ENCODE measurements at regions not wholly inside any gene's neighbourhood (a gene's known extent, or its start where the extent isn't known, plus 50 kb on each side); places are given as distances from the start of the nearest gene placed in this dataset.

- TF ChIP-seq POLR2AphosphoS5 (IDR thresholded peaks at IDR 0.05; ENCODE audit: low read depth, low read length) (no peak), TCF7L2 (IDR thresholded peaks at IDR 0.05; ENCODE audit: low read depth, low read length) (no peak)
- Histone ChIP-seq H3K27me3 (ENCODE audit: control insufficient read depth, insufficient read depth, low read length) (no peaks in the 10 kb centered on the region), H3K36me3 (ENCODE audit: control insufficient read depth, insufficient read depth, low read length) (no peaks in the 10 kb centered on the region), H3K4me3 (ENCODE audit: low read depth in 2 of 2, low read length in 2 of 2) (no peak overlapping the region), H3K27ac (ENCODE audit: low read length) (no peak overlapping the region), H3K9me3 (ENCODE audit: control insufficient read depth, insufficient read depth, low read depth, low read length) (no peaks in the 10 kb centered on the region), H3K4me1 (ENCODE audit: control insufficient read depth, insufficient read depth, low read length) (no peaks in the 10 kb centered on the region)
- ATAC-seq (no peak), DNase-seq (ENCODE audit: low read depth, low spot score) (no peak)
- intact Hi-C loops (cut with micrococcal nuclease; ENCODE audit: unreplicated experiment): loop anchor here (10.0 kb wide), 1 partner anchor 870 kb away; no protein-coding TSS in a partner anchor
- no TSS peak for BruUV-seq (replicated peaks)
- ChIA-PET CTCF (no interaction called here), POLR2A (no interaction called here)
- in situ Hi-C loops (cut with HindIII; ENCODE audit: low pct_unique_long_range_greater_than_20kb, low sequenced_read_pairs): no loop called here
Observed at GRCh38 chr1:102185260-102185659, 188.5 kb upstream of the OLFM3 start.

GRCh38 chr1:102184477-102184876, 187.8 kb upstream of the OLFM3 start:
- Histone ChIP-seq H3K27me3 (ENCODE audit: control insufficient read depth, insufficient read depth, low read length) (no peaks in the 10 kb centered on the region), H3K4me1 (ENCODE audit: control insufficient read depth, insufficient read depth, low read length) (no peaks in the 10 kb centered on the region), H3K36me3 (ENCODE audit: control insufficient read depth, insufficient read depth, low read length) (no peaks in the 10 kb centered on the region), H3K9me3 (ENCODE audit: control insufficient read depth, insufficient read depth, low read depth, low read length) (no peaks in the 10 kb centered on the region), H3K27ac (ENCODE audit: low read length) (no peak overlapping the region), H3K4me3 (ENCODE audit: low read depth in 2 of 2, low read length in 2 of 2) (no peak overlapping the region)
- no peak for ATAC-seq
- CTCF ChIA-PET: no interaction called here
- in situ Hi-C loops (cut with HindIII; ENCODE audit: low pct_unique_long_range_greater_than_20kb, low sequenced_read_pairs) (no loop called here), intact Hi-C loops (cut with micrococcal nuclease; ENCODE audit: unreplicated experiment) (loop anchor here (10.0 kb wide), 1 partner anchor 870 kb away; no protein-coding TSS in a partner anchor)
- BruUV-seq (replicated peaks): no TSS peak
- no peak for TF ChIP-seq POLR2AphosphoS5 (IDR thresholded peaks at IDR 0.05; ENCODE audit: low read depth, low read length)
- TF ChIP-seq TCF7L2 (IDR thresholded peaks at IDR 0.05; ENCODE audit: low read depth, low read length): no peak
- TF ChIP-seq REST (IDR thresholded peaks at IDR 0.05; ENCODE audit: insufficient read depth in 1 of 2, low read depth in 2 of 2, low read length in 1 of 2): no peak
- TF ChIP-seq SIN3A (IDR thresholded peaks at IDR 0.05; ENCODE audit: borderline replicate concordance, insufficient read depth, low read depth, low read length): no peak
- TF ChIP-seq CTCF (IDR thresholded peaks at IDR 0.05): no peak
- POLR2A ChIA-PET: no interaction called here
- no peak for DNase-seq (ENCODE audit: low read depth, low spot score)

- no TSS peak for BruUV-seq (replicated peaks)
- Histone ChIP-seq H3K4me1 (ENCODE audit: control insufficient read depth, insufficient read depth, low read length) (no peaks in the 10 kb centered on the region), H3K4me3 (ENCODE audit: low read depth in 2 of 2, low read length in 2 of 2) (no peak overlapping the region), H3K9me3 (ENCODE audit: control insufficient read depth, insufficient read depth, low read depth, low read length) (no peaks in the 10 kb centered on the region), H3K36me3 (ENCODE audit: control insufficient read depth, insufficient read depth, low read length) (no peaks in the 10 kb centered on the region), H3K27me3 (ENCODE audit: control insufficient read depth, insufficient read depth, low read length) (no peaks in the 10 kb centered on the region), H3K27ac (ENCODE audit: low read length) (no peak overlapping the region)
- TF ChIP-seq SIN3A (IDR thresholded peaks at IDR 0.05; ENCODE audit: borderline replicate concordance, insufficient read depth, low read depth, low read length) (no peak), POLR2AphosphoS5 (IDR thresholded peaks at IDR 0.05; ENCODE audit: low read depth, low read length) (no peak), TCF7L2 (IDR thresholded peaks at IDR 0.05; ENCODE audit: low read depth, low read length) (no peak), CTCF (IDR thresholded peaks at IDR 0.05) (no peak)
- in situ Hi-C loops (cut with HindIII; ENCODE audit: low pct_unique_long_range_greater_than_20kb, low sequenced_read_pairs): no loop called here
- intact Hi-C loops (cut with micrococcal nuclease; ENCODE audit: unreplicated experiment): loop anchor here (10.0 kb wide), 1 partner anchor 869 kb away; no protein-coding TSS in a partner anchor
- POLR2A ChIA-PET: no interaction called here
- CTCF ChIA-PET: no interaction called here
- DNase-seq (ENCODE audit: low read depth, low spot score) (no peak), ATAC-seq (no peak)
Observed at GRCh38 chr1:102183711-102184110, 187.0 kb upstream of the OLFM3 start.

Measured in Panc1 (cell line).